OCI-LY1 (cell line): ENCODE measurements at regions not wholly inside any gene's neighbourhood (a gene's known extent, or its start where the extent isn't known, plus 50 kb on each side); places are given as distances from the start of the nearest gene placed in this dataset.

ENCODE experiments used
- CTCF ChIP-seq: fragments of 200-600 bp; sonication (generic), shearing (Covaris generic); IDR thresholded peaks from 2 replicates; pipeline ENCODE4 v1.5.1; 2017; ENCODE audit warnings: mild to moderate bottlenecking, antibody characterized with exemption, low read length, moderate library complexity, mixed read lengths
- EZH2 ChIP-seq: fragments of 200-600 bp; sonication (generic), shearing (Covaris generic); IDR thresholded peaks from 2 replicates; pipeline ENCODE4 v1.8.0; 2017; ENCODE audit warnings: borderline replicate concordance, mixed run types, mild to moderate bottlenecking, antibody characterized with exemption, low read length, moderate library complexity, mixed read lengths

- TF ChIP-seq CTCF (no peak), EZH2 (no peak)
Measured at GRCh38 chr11:112524798-112525197, 264.1 kb upstream of the PLET1 start.
